ENCODE measurements at regions not wholly inside any gene's neighbourhood (a gene's known extent, or its start where the extent isn't known, plus 50 kb on each side); places are given as distances from the start of the nearest gene placed in this dataset.
"Not testable (repeated sequence)": the region's sequence is repeated elsewhere in the genome, so short reads cannot be mapped to it uniquely, and the experiment has no call there.

DNA sequence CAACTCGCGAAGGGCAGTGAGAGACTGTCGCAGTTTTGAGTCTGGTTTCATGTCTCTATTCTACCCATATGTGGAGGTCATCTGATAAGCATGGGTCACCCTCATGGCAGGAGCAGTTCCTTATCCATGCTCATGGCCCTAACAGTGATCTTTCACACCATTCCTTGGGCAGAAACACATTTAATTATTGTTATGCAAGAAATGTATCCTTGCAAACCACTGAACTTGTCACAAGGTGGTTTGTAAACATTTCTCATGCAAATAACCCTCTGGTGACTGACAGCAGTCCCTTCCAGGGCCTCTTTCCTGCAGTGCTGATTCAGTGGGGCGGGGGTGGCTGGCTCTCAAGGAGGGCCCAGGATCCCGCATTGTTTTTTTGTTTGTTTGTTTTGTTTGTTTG is 421.4 kb upstream of the RUNX1 start:
- no peak for DNase-seq (ENCODE audit: low read depth in 2 of 2)

DNA sequence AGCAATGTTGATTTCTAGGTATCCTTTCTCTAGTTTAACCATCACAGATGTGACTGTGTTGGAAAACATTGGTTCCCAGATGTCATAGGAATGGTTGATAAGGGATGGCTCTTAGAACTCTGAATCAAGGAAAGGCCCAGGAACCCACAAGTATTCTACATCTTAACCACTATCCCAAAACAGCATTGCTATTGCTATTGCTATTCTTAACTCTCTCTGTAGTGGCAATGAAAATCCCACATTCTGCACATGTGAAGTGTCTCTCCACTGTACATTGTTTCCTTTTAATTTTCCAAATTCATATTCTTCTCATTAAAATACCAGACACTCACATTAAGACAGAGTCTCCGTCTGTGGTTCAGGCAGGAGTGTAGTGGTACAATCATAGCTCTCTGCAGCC is 420.4 kb upstream of the RUNX1 start:
- DNase-seq (ENCODE audit: low read depth in 2 of 2) = no peak

DNA sequence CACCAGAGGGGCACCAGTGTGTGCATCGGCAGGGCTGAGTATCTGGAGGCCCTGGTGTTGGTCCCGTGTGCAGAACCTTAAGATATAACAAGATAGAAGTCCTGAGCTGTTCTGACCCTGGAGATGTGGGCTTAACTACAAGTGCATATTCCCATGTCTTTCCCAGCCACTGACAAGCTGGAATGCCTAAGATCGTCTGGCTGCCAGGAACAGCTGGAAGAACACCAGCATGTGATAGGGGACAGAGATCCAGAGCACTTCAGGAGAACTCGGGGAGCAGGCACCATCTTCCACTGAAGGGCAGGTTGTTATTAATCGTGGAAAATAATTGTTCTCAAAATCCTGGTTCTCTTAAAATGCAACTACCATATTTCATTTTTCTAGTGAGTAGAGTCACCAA is 419.9 kb upstream of the RUNX1 start:
- no peak for DNase-seq (ENCODE audit: low read depth in 2 of 2)

DNA sequence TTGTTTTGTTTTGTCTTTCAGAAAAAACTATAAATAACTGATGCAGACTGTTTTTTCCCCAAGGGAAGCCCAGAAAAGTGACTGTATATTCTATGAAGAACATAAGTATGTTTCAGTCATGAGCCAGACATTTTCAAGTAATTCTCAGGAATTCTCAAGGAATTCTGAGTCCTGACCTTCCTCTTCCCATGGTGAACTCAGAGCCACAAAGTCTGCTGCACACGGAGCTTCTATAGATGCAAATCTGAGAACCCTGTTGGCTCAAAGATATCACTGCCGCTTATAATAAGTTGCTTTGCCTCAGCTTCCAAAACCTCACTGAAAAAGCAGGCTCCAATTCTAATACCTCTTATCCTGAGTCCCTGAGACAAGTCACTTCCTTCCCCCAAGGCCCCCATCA is 418.5 kb upstream of the RUNX1 start:
- DNase-seq (ENCODE audit: low read depth in 2 of 2) = no peak

DNA sequence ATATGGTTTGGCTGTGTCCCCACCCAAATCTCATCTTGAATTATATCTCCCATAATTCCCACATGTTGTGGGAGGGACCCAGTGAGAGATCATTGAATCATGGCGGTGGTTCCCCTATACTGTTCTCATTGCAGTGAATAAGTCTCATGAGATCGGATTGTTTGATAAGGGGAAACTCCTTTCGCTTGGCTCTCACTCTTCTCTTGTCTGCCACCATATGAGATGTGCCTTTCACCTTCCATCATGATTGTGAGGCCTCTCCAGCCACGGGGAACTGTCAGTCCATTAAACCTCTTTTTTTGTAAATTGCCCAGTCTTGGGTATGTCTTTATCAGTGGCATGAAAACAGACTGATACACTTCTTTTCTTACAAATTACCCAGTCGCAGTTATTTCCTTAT is 417.6 kb upstream of the RUNX1 start:
- not testable (repeated sequence) for DNase-seq (ENCODE audit: low read depth in 2 of 2)

DNA sequence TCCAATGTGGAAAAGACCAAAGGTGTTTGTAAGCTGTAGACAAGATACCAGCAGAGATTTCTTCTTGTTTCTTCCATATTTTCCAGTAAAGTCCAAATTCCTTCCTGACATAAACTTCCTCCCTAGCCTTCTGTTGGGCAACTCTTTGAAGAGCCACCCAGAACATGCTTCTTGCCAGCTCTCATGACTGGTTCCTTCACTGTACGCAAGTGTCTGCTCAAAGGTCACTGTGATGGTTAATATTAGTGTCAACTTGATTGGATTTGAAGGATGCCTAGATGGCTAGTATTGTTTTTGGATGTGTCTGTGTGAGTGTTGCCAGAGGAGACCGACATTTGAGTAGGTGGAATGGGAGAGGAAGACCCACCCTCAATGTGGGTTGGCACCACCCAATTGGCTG is 416.6 kb upstream of the RUNX1 start:
- no peak for DNase-seq (ENCODE audit: low read depth in 2 of 2)

DNA sequence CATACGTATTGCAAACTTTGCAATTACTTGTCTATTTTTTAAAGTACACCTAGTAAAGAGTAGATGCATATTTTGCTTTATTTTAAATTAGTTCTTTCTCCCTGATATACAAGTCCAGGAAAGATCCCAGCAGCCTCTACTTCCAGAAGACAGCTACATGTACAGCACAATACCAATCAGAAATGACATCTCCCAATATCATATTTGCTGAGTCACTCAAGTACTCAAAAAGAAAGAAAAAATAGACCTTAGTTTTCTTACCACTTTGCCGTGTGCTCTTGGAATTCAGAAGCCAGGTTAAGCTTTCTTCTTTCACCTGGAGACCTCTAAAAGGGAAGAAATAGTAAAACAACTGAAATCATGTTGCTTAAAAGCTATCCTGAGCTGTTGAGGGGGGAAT is 412.6 kb upstream of the RUNX1 start:
- no peak for DNase-seq (ENCODE audit: low read depth in 2 of 2)

DNA sequence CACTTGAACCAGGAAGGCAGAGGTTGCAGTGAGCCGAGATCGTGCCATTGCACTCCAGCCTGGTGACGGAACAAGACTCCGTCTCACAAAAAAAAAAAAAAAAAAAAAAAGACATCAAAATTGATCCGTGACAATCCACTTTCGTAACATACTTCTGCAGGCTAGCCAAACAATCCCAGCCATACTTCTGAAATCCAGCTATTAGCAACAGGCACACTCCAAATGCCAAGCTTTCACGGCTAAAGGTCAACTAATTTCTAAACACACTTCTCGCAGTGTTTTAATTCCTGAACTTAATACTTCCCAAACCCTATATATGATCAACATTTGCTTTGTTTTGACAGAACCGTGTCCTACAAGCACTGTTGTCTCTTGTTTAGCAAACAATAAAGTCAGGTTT is 411.3 kb upstream of the RUNX1 start:
- DNase-seq (ENCODE audit: low read depth in 2 of 2) = no peak

DNA sequence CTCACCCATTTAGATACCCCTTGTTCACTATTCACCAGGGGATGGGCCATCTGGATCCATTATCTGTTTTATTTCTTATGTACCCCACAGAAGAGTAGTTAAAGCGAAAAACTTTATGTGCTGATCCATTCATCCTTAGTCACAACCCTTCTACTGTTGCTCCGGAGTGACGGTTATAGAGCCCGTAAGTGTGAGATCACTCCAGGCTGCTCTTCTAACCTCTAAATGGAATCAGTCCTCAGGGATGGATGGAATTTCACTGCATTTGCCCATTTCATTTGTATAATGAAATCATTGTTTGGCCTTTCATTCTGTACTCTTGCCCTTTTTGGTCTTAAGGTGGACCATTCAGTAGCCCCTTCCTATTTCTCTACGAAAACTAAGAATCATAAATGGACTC is 409.3 kb upstream of the RUNX1 start:
- no peak for DNase-seq (ENCODE audit: low read depth in 2 of 2)

DNA sequence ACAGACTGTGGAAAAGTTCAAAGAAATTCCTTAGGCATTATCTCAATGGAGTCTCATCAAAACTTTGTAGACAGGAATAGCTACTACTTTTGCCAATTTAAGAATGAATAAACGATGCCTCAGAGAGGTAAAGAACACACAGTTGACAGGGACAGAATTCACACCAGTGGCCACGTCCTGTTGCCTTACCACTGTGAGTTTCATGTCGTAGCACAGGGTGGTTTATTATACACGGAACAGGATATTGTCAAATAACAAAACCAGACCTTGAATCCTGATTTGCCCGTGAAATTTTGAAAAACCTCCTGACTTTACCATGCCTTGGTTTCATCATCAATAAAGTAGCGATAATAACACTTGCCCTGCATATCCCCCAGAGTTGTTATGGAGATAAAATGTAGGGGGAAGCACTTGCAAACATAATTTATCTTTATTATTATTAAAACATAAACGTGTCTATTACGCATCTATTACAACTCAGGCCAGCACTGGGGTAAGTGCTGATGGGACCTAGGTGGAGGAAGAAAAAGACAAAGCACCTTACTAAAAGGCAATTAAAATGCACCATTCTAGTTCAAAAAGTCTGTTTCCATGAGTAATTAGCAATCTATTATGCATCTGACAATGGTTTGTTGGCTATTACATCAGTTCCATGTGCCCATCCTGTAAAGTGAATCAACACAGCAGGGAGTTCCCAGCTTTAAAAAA is 408.1 kb upstream of the RUNX1 start:
- no peak for DNase-seq (ENCODE audit: low read depth in 2 of 2)

DNA sequence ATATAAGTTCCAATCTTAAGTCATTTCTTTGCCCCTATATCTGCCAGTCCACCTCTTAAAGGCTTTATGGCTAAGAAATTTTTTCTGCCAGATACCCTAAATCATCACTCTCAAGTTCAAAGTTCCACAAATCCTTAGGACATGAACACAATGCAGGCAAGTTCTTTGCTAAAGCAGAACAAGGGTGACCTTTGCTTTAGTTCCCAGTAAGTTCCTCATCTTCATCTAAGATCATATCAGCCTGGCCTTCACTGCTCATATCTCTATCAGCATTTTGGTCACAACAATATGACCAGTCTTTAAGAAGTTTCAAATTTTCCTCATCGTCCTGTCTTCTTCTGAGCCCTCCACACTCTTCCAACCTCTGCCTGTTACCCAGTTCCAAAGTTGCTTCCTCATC is 402.2 kb upstream of the RUNX1 start:
- DNase-seq (ENCODE audit: low read depth in 2 of 2) = no peak

DNA sequence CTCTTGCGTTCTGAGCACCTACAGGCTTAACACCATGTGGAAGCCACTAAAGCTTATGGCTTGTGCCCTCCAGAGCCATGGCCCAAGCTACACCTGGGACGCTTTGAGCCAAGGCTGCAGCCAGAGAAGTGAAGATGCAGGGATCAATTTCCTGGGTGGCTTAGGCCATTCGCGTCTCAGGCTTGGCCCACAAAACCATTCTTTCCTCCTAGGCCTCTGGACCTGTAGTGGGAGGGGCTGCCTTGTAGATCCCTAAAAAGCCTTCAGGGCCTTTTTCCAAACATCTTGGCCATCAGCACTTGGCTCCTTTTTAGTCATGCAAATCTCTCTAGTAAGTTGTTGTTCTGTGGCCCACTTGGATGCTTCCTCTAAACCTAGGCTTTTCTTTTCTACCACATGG is 401.7 kb upstream of the RUNX1 start:
- DNase-seq (ENCODE audit: low read depth in 2 of 2) = no peak

DNA sequence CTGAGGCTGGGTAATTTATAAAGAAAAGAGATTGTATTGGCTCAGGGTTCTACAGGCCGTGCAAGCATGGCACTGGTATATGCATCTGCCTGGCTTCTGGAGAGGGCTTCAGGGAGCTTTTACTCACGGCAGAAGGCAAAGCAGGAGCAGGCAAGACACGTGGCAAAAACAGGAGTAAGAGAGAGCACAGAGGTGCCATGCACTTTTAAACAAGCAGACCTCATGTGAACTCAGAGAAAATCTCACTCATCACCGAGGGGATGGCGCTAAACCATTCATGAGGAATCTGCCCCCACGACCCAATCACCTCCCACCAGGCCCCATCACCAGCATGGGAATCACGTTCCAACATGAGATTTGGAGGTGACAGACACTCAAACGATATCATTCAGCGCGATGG is 400.7 kb upstream of the RUNX1 start:
- no peak for DNase-seq (ENCODE audit: low read depth in 2 of 2)

DNA sequence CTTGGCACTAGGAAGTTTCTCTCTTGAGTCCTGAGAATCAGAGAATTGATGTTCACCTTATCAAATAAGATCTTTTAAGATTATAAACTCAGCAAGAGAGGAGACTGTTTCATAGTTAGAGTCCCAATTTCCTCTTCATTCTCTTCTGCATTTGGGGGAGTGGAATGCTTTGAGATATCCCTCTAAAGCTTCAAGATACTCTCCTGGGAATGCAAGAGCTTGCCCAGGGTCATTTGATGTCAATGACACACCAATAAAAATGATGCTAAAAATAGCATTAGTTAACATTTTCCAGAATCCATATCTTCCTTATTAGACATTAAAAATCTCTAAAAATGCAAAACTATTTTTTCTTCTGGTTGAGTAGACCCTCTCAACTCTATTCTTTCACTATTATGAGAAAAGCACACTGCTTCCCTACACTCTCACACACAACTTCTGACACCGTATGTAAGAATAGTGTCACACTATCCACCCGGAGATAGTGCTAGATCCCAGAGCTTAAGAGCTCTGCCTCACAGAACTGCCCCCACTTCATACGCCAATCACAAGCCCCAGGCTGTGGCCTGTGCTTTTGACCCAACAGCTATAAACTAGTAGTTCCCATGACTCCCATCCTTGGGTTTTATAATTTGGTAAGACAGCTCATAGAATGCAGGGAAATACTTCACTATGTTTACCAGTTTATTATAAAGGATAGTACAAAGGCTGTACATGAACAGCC is 399.9 kb upstream of the RUNX1 start:
- DNase-seq (ENCODE audit: low read depth in 2 of 2) = no peak

DNA sequence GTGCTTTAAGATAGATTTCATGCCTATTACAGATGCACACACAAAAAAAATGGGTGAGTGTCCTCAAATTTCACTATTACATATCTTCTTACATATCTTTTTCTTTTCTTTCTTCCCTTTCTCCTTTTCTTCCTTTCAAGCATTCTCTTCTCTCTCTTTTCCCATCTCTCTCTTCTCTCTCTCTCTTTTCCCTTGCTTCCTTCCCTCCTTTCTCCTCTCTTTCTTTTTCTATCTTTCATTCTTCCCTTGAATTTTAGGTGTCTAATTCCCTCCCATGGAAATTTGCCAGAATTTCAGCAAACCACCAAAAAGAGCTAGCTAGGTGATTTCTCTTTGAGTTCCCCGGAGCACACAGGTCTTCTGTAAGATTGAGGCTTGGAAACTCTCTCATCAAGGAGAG is 395.3 kb upstream of the RUNX1 start:
- DNase-seq (ENCODE audit: low read depth in 2 of 2) = no peak

DNA sequence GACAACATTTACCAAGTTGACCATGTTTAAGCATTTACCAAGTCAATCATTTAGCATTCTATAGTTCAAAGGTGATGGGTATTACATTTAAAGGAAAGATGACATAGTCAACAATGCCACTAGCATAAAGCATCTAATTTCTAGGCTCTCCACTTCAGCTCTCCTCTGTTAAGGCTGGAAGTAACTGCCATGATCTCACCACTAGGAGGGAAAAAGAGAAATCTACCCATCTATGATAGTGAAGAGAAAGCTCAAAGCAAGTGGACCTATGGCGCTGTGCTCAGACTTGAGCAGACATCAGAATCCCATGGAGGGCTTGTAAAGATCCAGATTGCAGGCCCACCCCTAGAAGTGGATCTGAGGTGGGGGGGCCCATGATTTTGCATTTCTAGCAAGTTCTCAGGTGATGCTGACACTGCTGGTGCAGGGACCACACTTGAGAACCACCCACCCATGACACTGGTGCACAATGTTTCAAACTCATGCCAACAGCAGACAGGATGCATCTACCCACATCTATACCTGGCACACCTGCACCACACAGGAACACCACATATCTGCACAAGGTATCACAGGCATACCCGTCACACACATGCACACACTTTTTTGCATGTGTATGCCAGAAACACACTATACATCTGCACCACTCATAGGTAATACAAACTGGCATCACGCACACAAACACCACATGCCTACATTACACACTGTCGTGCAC is 392.9 kb upstream of the RUNX1 start:
- DNase-seq (ENCODE audit: low read depth in 2 of 2) = no peak

DNA sequence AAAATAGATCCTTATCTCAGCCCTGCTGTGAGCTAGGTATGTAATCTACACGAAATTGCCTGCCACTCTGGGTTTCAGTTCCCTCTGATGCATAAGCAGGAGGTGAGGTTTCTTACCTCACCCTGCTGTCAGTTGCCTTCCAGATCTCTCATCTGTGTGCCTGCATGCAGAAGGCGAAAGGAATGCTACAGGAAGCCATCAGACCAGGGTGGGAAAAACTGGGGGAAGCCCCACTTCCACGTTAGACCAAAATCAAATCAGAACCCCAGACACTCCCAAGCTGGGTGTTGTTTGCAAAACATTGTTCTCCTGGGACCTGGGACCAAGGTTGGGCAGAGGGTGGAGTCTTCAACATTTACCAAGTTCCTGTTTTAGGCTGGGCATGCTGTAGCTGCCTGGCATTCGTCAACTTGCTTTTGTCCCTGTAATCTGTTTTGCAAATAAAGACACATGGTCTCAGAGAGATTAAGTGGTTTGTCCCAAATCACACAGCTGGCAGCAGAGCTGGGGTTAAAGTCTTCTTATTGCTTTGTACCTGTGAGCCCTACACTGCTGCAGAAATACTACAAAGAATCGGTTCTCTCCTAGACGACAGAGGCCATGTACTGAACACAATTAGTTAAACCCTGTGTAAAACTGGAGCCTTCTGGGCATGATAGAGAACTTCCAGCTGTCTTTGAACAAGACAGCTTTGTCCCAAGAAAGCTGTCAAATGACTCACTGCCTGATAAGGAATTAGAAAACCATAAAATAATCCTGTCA is 389.7 kb upstream of the RUNX1 start:
- DNase-seq (ENCODE audit: low read depth in 2 of 2) = no peak

DNA sequence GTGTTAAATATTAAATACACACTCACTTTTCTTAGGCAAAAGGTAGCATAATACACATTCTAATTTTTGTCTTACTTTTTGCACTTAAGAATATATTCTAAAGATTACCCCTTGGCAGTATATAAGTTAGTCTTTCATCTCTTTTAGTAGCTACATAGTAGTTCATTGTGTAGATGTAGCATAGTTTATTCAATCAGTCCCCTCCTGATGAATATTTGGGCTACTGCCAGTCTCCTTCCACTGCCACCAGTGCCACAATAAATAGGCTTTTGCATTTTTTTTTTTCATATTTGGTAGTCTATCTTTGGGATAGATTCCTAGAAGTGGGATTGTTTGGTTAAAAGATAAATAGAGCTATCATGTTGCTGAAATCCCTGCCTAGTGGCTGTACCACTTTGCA is 388.8 kb upstream of the RUNX1 start:
- DNase-seq (ENCODE audit: low read depth in 2 of 2) = no peak

DNA sequence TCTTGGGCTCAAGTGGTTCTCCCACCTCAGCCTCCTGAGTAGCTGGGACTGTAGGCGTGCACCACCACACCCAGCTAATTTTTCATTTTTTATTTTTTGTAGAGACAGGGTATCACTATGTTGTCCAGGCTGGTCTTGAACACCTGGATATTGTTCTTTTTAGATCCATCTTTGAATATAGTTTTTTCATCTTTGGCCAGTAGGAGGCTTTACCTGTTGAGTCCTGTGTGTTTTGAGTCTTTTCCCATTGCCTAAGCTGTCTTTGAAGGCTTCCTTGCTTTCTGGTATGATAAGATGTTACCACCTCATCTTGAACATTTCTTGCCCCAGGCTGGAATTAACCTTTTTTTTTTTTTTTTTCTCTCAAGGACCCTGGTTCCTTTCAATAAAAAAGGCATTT is 387.8 kb upstream of the RUNX1 start:
- no peak for DNase-seq (ENCODE audit: low read depth in 2 of 2)

DNA sequence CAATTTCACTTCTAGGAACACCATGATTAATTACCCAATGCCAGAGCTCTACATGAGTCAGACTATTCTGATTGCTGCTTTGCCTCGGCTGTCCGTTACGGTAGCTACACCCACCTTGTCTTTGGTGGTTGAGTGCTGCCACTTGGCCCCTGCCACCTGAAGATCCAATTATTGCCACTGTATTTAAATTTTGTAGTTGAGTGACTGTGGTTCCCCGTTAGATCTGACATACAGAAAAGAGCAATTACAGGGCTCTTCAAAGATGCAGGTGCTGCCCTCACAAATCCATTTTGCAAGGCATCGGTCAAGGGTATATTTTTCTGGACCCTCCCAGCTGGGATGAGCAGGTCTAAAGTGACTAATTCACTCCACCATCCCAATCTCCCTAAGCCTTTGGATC is 383.5 kb upstream of the RUNX1 start:
- not testable (repeated sequence) for DNase-seq (ENCODE audit: low read depth in 2 of 2)

DNA sequence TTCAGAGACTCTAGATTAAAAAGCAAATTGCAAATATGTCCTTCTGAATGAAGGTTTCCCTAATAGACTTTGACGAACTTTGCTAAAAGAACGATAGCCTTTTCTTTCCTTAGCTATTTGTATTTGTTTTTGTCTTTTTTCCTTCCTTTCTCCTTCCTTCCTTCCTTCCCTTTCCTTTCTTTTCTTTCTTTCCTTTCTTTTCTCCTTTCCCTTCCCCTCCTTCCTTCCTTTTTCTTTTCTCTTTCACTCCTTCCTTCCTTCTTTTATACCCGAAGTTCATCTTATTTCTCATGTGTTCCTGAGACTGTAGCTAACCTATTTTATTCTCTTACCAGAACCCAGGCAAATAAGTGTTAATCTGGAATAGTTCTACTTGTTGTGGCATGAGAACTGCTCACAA is 381.2 kb upstream of the RUNX1 start:
- DNase-seq (ENCODE audit: low read depth in 2 of 2) = no peak

DNA sequence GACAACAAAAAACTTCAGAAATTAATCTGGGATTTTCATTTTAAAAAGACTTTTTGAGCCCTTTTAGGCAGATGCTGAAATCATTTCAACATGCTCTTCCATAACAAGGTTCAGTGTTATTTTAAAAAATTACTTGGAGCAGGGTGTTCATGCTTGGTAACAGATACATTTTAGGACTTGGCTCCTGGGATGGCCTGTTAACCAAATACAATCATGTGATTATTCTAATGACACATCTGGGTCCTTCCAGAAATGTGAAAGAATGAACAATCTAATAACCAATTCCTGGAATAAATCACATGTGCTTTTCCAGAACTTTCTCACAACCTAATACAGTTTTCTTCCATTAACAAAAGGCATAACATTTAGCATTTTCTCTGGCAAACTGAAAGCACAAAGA is 379.8 kb upstream of the RUNX1 start:
- DNase-seq (ENCODE audit: low read depth in 2 of 2) = no peak
